Activated CD4-positive, alpha-beta T cell treated with anti-CD3 and anti-CD28 coated beads, Interleukin-2, amount 10 ng/mL, durations not matched to agents 24 days and 14 days (primary cell): ENCODE measurements at regions not wholly inside any gene's neighbourhood (a gene's known extent, or its start where the extent isn't known, plus 50 kb on each side); places are given as distances from the start of the nearest gene placed in this dataset.

Experiments
- DNase-seq: peaks from one replicate; pipeline ENCODE4 v3.0.0; 2022
- H3K27ac Mint-ChIP-seq: one replicate; pipeline ENCODE4 v1.8.0; 2022; ENCODE audit warnings: mild to moderate bottlenecking, mixed read lengths
- H3K27me3 Mint-ChIP-seq: one replicate; pipeline ENCODE4 v1.8.0; 2022; ENCODE audit warnings: mixed read lengths
- H3K36me3 Mint-ChIP-seq: one replicate; pipeline ENCODE4 v1.8.0; 2022; ENCODE audit warnings: low read depth, mild to moderate bottlenecking, mixed read lengths
- H3K4me1 Mint-ChIP-seq: one replicate; pipeline ENCODE4 v1.8.0; 2021; ENCODE audit warnings: mixed read lengths
- H3K4me3 Mint-ChIP-seq: one replicate; pipeline ENCODE4 v1.8.0; 2022; ENCODE audit warnings: mild to moderate bottlenecking, moderate library complexity, mixed read lengths
- H3K9me3 Mint-ChIP-seq: one replicate; pipeline ENCODE4 v1.8.0; 2021; ENCODE audit warnings: mixed read lengths
- intact Hi-C: fragments of 100-400 bp; cut with micrococcal nuclease; formaldehyde crosslinking; loops from one replicate; pipeline ENCODE4 v1.15.1; 2023

GRCh38 chr3:117479095-117479494, 769.5 kb downstream of the TUSC7 start:
- Mint-ChIP-seq H3K4me1 (no peaks in the 10 kb centered on the region), H3K36me3 (no peaks in the 10 kb centered on the region), H3K9me3 (no peaks in the 10 kb centered on the region), H3K27ac (no peak overlapping the region), H3K4me3 (no peak overlapping the region), H3K27me3 (no peaks in the 10 kb centered on the region)
- no peak for DNase-seq
- intact Hi-C loops = no loop called here

- H3K4me3 Mint-ChIP-seq = no peak overlapping the region
- no peak overlapping the region for H3K27ac Mint-ChIP-seq
- no peaks in the 10 kb centered on the region for H3K27me3 Mint-ChIP-seq
- intact Hi-C loops = no loop called here
- no peaks in the 10 kb centered on the region for H3K4me1 Mint-ChIP-seq
- H3K9me3 Mint-ChIP-seq = no peaks in the 10 kb centered on the region
- H3K36me3 Mint-ChIP-seq = no peaks in the 10 kb centered on the region
- no peak for DNase-seq
Observed at GRCh38 chr3:117480525-117480924, 770.9 kb downstream of the TUSC7 start.

GRCh38 chr3:117480972-117481371, 771.4 kb downstream of the TUSC7 start:
- no peaks in the 10 kb centered on the region for H3K36me3 Mint-ChIP-seq
- no peaks in the 10 kb centered on the region for H3K27me3 Mint-ChIP-seq
- H3K4me1 Mint-ChIP-seq = no peaks in the 10 kb centered on the region
- DNase-seq = no peak
- H3K9me3 Mint-ChIP-seq = no peaks in the 10 kb centered on the region
- no peak overlapping the region for H3K27ac Mint-ChIP-seq
- no peak overlapping the region for H3K4me3 Mint-ChIP-seq
- intact Hi-C loops = no loop called here

- Mint-ChIP-seq H3K4me1 (no peaks in the 10 kb centered on the region), H3K9me3 (no peaks in the 10 kb centered on the region), H3K27me3 (no peaks in the 10 kb centered on the region), H3K36me3 (no peaks in the 10 kb centered on the region), H3K4me3 (no peak overlapping the region), H3K27ac (no peak overlapping the region)
- no peak for DNase-seq
- intact Hi-C loops = no loop called here
Observed at GRCh38 chr3:117483839-117484238, 774.3 kb downstream of the TUSC7 start.

GRCh38 chr3:117485841-117486240, 776.3 kb downstream of the TUSC7 start:
- H3K27ac Mint-ChIP-seq = no peak overlapping the region
- no peaks in the 10 kb centered on the region for H3K36me3 Mint-ChIP-seq
- H3K4me1 Mint-ChIP-seq = no peaks in the 10 kb centered on the region
- no peak overlapping the region for H3K4me3 Mint-ChIP-seq
- no peaks in the 10 kb centered on the region for H3K9me3 Mint-ChIP-seq
- H3K27me3 Mint-ChIP-seq = no peaks in the 10 kb centered on the region
- no peak for DNase-seq
- intact Hi-C loops = no loop called here

- no peaks in the 10 kb centered on the region for H3K4me1 Mint-ChIP-seq
Observed at GRCh38 chr3:117486719-117487716, 777.4 kb downstream of the TUSC7 start.

GRCh38 chr3:117488983-117489382, 779.4 kb downstream of the TUSC7 start:
- Mint-ChIP-seq H3K4me1 (no peaks in the 10 kb centered on the region), H3K9me3 (no peaks in the 10 kb centered on the region), H3K4me3 (no peak overlapping the region), H3K36me3 (no peaks in the 10 kb centered on the region), H3K27ac (no peak overlapping the region), H3K27me3 (no peaks in the 10 kb centered on the region)
- intact Hi-C loops = no loop called here
- no peak for DNase-seq

More at GRCh38 chr3:117486719-117487716, 777.4 kb downstream of the TUSC7 start:
- DNase-seq = no peak
- no peak overlapping the region for H3K27ac Mint-ChIP-seq
- no peaks in the 10 kb centered on the region for H3K27me3 Mint-ChIP-seq
- H3K36me3 Mint-ChIP-seq = no peaks in the 10 kb centered on the region
- H3K9me3 Mint-ChIP-seq = no peaks in the 10 kb centered on the region
- no peak overlapping the region for H3K4me3 Mint-ChIP-seq
- intact Hi-C loops = no loop called here

GRCh38 chr3:117489663-117490079, 780.1 kb downstream of the TUSC7 start:
- no peak overlapping the region for H3K4me3 Mint-ChIP-seq
- no peak overlapping the region for H3K27ac Mint-ChIP-seq
- H3K36me3 Mint-ChIP-seq = no peaks in the 10 kb centered on the region
- no peaks in the 10 kb centered on the region for H3K9me3 Mint-ChIP-seq
- DNase-seq = no peak
- intact Hi-C loops = no loop called here
- H3K27me3 Mint-ChIP-seq = no peaks in the 10 kb centered on the region
- H3K4me1 Mint-ChIP-seq = no peaks in the 10 kb centered on the region

GRCh38 chr3:117490716-117491115, 781.1 kb downstream of the TUSC7 start:
- no peaks in the 10 kb centered on the region for H3K9me3 Mint-ChIP-seq
- H3K4me1 Mint-ChIP-seq = no peaks in the 10 kb centered on the region
- H3K36me3 Mint-ChIP-seq = no peaks in the 10 kb centered on the region
- no peak overlapping the region for H3K4me3 Mint-ChIP-seq
- no peaks in the 10 kb centered on the region for H3K27me3 Mint-ChIP-seq
- no peak for DNase-seq
- H3K27ac Mint-ChIP-seq = no peak overlapping the region
- intact Hi-C loops = no loop called here

- intact Hi-C loops = no loop called here
- no peak overlapping the region for H3K27ac Mint-ChIP-seq
- no peaks in the 10 kb centered on the region for H3K4me1 Mint-ChIP-seq
Observed at GRCh38 chr3:117495620-117496019, 786.0 kb downstream of the TUSC7 start.

GRCh38 chr3:117499189-117499870, 789.8 kb downstream of the TUSC7 start:
- Mint-ChIP-seq H3K36me3 (no peaks in the 10 kb centered on the region), H3K9me3 (no peaks in the 10 kb centered on the region), H3K4me1 (no peaks in the 10 kb centered on the region), H3K4me3 (no peak overlapping the region), H3K27me3 (no peaks in the 10 kb centered on the region), H3K27ac (no peak overlapping the region)
- DNase-seq = no peak
- intact Hi-C loops = no loop called here

More at GRCh38 chr3:117495620-117496019, 786.0 kb downstream of the TUSC7 start:
- no peaks in the 10 kb centered on the region for H3K36me3 Mint-ChIP-seq
- no peak for DNase-seq
- H3K4me3 Mint-ChIP-seq = no peak overlapping the region
- H3K9me3 Mint-ChIP-seq = no peaks in the 10 kb centered on the region
- no peaks in the 10 kb centered on the region for H3K27me3 Mint-ChIP-seq

- no peak overlapping the region for H3K27ac Mint-ChIP-seq
- no peaks in the 10 kb centered on the region for H3K9me3 Mint-ChIP-seq
- intact Hi-C loops = no loop called here
Observed at GRCh38 chr3:117507958-117508357, 798.4 kb downstream of the TUSC7 start.

GRCh38 chr3:117509858-117510257, 800.3 kb downstream of the TUSC7 start:
- no peaks in the 10 kb centered on the region for H3K27me3 Mint-ChIP-seq
- no peaks in the 10 kb centered on the region for H3K9me3 Mint-ChIP-seq
- H3K36me3 Mint-ChIP-seq = no peaks in the 10 kb centered on the region
- no peak for DNase-seq
- no peaks in the 10 kb centered on the region for H3K4me1 Mint-ChIP-seq
- no peak overlapping the region for H3K27ac Mint-ChIP-seq
- no peak overlapping the region for H3K4me3 Mint-ChIP-seq
- intact Hi-C loops = no loop called here

More at GRCh38 chr3:117507958-117508357, 798.4 kb downstream of the TUSC7 start:
- H3K27me3 Mint-ChIP-seq = no peaks in the 10 kb centered on the region
- H3K4me3 Mint-ChIP-seq = no peak overlapping the region
- no peak for DNase-seq
- no peaks in the 10 kb centered on the region for H3K4me1 Mint-ChIP-seq
- no peaks in the 10 kb centered on the region for H3K36me3 Mint-ChIP-seq

- no peak overlapping the region for H3K27ac Mint-ChIP-seq
- no peak for DNase-seq
- H3K27me3 Mint-ChIP-seq = no peaks in the 10 kb centered on the region
Observed at GRCh38 chr3:117510396-117510795, 800.8 kb downstream of the TUSC7 start.

More at GRCh38 chr3:117510396-117510795, 800.8 kb downstream of the TUSC7 start:
- no peak overlapping the region for H3K4me3 Mint-ChIP-seq
- intact Hi-C loops = no loop called here
- H3K36me3 Mint-ChIP-seq = no peaks in the 10 kb centered on the region
- H3K4me1 Mint-ChIP-seq = no peaks in the 10 kb centered on the region
- no peaks in the 10 kb centered on the region for H3K9me3 Mint-ChIP-seq
